HL-60 (cell line): ENCODE measurements at regions not wholly inside any gene's neighbourhood (a gene's known extent, or its start where the extent isn't known, plus 50 kb on each side); places are given as distances from the start of the nearest gene placed in this dataset.

Experiments
- GABPA ChIP-seq: IDR thresholded peaks from 2 replicates; pipeline ENCODE4 v1.6.1; 2012; ENCODE audit warnings: low read depth
- POLR2AphosphoS5 ChIP-seq: IDR thresholded peaks from 2 replicates; pipeline ENCODE4 v1.6.1; 2012; ENCODE audit warnings: low read depth
- SPI1 ChIP-seq: IDR thresholded peaks from 2 replicates; pipeline ENCODE4 v1.6.1; 2012; ENCODE audit warnings: low read depth, mild to moderate bottlenecking, borderline replicate concordance
- TF ChIP-seq, protein P1 (sequence below): IDR thresholded peaks from one replicate; pipeline ENCODE4 v1.5.1; 2011; ENCODE audit warnings: low read length, control low read depth, inconsistent platforms; ENCODE audit not compliant: insufficient read depth
- TF ChIP-seq, protein P2 (sequence below): IDR thresholded peaks from 2 replicates; pipeline ENCODE4 v1.6.1; 2012; ENCODE audit warnings: low read depth; ENCODE audit not compliant: insufficient replicate concordance

- TF ChIP-seq, protein P1, sequence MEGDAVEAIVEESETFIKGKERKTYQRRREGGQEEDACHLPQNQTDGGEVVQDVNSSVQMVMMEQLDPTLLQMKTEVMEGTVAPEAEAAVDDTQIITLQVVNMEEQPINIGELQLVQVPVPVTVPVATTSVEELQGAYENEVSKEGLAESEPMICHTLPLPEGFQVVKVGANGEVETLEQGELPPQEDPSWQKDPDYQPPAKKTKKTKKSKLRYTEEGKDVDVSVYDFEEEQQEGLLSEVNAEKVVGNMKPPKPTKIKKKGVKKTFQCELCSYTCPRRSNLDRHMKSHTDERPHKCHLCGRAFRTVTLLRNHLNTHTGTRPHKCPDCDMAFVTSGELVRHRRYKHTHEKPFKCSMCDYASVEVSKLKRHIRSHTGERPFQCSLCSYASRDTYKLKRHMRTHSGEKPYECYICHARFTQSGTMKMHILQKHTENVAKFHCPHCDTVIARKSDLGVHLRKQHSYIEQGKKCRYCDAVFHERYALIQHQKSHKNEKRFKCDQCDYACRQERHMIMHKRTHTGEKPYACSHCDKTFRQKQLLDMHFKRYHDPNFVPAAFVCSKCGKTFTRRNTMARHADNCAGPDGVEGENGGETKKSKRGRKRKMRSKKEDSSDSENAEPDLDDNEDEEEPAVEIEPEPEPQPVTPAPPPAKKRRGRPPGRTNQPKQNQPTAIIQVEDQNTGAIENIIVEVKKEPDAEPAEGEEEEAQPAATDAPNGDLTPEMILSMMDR, result no peak
- TF ChIP-seq POLR2AphosphoS5, result no peak
- TF ChIP-seq, protein P2, sequence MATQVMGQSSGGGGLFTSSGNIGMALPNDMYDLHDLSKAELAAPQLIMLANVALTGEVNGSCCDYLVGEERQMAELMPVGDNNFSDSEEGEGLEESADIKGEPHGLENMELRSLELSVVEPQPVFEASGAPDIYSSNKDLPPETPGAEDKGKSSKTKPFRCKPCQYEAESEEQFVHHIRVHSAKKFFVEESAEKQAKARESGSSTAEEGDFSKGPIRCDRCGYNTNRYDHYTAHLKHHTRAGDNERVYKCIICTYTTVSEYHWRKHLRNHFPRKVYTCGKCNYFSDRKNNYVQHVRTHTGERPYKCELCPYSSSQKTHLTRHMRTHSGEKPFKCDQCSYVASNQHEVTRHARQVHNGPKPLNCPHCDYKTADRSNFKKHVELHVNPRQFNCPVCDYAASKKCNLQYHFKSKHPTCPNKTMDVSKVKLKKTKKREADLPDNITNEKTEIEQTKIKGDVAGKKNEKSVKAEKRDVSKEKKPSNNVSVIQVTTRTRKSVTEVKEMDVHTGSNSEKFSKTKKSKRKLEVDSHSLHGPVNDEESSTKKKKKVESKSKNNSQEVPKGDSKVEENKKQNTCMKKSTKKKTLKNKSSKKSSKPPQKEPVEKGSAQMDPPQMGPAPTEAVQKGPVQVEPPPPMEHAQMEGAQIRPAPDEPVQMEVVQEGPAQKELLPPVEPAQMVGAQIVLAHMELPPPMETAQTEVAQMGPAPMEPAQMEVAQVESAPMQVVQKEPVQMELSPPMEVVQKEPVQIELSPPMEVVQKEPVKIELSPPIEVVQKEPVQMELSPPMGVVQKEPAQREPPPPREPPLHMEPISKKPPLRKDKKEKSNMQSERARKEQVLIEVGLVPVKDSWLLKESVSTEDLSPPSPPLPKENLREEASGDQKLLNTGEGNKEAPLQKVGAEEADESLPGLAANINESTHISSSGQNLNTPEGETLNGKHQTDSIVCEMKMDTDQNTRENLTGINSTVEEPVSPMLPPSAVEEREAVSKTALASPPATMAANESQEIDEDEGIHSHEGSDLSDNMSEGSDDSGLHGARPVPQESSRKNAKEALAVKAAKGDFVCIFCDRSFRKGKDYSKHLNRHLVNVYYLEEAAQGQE, result no peak
- no peak for TF ChIP-seq SPI1
- no peak for TF ChIP-seq GABPA
These were observed 324.4 kb upstream of the SGO1 start for GRCh38 chr3:20510396-20510795.
